NCI-H2081 treated with DMSO at 0.1 percent for 48 hours (cell line): ENCODE measurements at regions not wholly inside any gene's neighbourhood (a gene's known extent, or its start where the extent isn't known, plus 50 kb on each side); places are given as distances from the start of the nearest gene placed in this dataset.

Experiments used
- DNase-seq: peaks from one replicate; lab custom pipeline; 2025; lab: John Stamatoyannopoulos, UW

DNA sequence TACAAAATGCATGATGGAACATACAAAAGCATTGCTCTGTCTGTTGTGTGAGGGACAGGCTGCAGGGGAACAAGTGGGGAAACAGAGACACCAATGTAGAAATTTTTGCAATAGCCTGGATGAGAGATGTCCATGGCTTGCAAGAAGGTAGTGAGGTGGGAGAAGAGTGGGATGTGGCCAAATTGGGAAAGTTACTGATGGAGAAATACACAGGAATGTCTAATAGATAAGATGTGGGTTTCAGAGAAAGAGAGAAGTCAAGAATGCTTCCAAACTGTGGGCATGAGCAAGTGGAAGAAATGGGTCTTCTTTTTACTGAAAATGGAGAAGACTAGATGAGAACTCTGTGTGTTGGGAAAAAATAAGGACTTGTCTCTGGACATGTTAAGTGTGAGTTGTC lies 592.7 kb downstream of the TNS3 start:
- DNase-seq, result no peak

DNA sequence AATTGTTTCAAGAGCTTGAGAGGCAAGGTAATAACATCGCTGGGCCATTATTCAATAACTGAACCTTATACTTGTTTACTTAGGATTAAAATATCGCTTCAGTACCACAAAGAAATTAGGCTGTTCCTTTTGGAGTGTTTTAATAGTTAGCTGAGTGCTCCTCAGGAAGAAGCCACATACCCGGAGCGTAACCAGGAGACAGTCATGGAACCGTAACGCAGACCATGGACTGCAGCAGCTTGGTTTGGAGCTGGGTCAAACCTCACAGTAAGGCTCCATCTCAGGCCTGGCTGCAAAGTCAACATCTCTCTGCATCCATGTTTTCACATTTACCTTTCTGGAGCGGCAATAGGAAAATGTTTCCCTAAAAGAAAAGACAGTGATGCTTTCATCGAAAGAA lies 599.0 kb downstream of the TNS3 start:
- DNase-seq, result no peak

DNA sequence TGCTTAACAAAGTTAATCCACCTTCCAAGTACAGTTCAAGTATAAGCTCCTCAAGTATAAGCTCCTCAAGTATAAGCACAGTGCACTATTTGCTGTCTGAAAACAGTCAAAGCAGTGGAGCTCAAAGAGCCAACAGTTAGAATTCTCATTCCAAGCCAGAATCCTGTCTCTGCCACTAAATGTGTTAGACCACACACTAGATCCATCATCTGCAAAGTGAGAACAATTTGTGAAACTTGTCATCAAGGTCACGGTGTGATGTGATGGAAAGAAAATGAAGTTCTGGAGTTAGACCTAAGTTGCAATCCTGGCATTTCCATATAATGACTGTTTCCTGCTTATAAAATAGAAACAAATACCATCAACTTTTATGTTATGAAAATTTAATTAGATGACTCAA lies 602.5 kb downstream of the TNS3 start:
- no peak for DNase-seq

DNA sequence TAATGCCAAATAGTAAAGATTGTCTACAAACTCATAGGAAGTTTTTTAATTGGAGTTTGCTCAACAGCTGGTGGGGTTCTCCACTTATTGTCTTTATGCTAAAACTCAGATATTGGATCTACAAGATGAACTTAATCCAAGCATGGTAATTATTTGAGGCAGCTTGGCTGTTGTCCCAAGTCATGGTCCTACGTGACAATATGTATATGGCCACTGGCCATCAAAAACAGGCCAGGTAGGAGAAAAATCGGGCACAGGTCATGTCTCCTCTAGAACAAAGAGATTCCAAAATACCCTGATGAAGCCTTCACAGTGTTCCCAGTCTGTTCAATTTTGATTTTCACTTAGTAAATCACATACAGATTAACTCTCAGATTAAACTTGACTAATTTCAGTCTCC lies 606.4 kb downstream of the TNS3 start:
- no peak for DNase-seq

DNA sequence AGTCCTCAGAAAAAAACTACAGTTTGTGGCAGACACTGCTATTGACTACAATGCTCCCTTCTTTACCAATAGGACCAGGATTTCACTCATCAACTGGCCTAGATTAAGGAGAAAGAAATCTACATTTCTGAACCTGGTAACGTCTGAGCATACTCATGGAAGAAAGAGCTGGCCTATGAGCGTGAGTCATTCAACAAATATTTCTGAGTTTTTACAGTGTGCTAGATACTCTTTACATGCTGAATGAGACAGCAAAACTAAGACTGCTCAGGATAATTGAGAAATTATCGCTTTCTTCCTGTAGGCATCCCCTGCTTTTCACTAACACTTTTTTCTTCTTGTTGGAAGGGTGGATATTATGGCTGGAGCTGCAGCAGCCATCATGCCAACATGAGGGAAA lies 609.7 kb downstream of the TNS3 start:
- no peak for DNase-seq

DNA sequence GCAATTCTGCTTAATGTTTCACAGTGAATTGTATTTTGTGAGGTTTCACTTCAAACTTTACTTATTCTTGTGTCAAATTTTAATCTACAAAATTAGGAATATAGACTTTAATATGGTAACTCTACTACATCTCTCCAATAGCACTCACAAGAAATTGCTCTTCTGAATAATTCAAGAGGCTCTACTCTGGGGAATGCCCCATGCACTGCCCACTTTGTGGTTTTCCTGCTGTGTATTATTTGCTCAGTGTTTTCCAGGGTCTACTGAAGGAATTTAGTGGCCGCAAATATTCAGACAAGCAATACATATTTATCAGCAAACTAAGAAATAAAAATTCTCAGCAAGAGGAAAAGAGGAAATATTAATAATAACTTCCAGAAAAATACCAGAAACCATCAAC lies 611.4 kb downstream of the TNS3 start:
- DNase-seq, result no peak

DNA sequence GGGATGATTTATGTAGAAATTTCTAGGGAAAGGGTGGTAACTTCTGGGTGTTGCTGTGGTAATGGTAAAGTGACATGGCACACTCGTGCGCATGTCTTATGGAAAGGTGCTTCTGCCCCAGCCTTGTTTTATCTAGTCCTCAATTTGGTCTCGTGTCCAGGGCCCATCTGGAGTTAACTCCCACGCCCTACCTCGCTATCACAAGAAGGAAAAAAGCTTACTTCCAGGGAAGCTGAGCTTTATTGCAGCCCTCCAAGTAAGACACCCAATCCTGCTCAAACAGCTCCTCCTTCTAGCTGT lies 611.8 kb downstream of the TNS3 start:
- DNase-seq, result no peak

DNA sequence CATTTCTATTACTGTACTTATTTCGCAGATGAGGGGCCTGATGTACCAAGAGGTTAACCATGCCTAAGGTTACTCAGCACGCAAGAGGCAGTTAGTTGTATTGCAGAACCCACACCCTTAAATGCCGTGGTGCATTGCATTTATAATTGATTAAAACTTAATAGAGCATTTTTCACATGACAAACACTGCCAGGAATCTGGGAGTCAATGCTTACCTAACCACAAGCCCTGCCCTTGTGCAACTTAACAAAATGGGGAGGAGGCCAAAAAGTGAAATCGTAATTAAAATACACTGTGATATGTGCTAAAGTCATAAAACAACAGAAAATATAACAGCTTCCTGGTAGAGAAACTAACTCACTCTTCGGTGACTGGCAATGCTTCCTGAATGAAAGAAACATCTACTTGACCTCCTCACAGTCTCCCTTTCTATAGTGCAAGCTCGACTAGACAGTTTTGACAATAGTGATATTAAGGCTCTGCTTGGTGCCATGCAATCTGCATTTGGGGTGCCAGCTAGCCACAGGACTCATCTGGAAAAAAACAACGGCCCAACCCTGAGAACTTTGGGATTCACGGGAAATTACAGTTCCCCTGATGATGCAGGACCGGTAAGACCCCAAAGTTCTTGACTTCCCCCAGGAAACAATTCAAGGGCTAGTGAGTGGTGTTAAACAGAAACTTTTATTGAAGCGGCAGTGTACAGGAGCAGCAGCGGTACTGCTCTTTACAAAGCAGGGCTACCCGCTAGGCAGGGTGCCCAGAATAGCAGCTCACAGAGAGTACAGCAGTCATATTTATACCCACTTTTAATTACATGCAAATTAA lies 612.4 kb downstream of the TNS3 start:
- DNase-seq, result no peak

DNA sequence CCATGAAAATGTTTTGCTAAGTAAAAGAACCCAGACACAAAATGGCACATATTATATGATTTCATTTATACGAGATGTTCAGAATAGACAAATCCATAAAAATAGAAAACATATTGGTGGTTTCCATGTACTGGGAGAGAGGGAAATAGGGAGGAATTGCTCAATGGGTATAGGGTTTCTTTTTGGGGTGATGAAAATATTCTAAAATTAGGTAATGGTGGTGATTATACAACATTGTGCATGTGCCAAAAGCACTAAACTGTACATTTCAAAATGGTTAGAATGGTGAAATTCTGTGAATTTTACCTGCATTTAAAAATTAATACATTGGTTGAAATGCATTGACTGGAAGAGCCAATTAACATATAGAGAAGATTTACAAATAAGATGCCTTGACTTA lies 613.9 kb downstream of the TNS3 start:
- DNase-seq, result no peak

DNA sequence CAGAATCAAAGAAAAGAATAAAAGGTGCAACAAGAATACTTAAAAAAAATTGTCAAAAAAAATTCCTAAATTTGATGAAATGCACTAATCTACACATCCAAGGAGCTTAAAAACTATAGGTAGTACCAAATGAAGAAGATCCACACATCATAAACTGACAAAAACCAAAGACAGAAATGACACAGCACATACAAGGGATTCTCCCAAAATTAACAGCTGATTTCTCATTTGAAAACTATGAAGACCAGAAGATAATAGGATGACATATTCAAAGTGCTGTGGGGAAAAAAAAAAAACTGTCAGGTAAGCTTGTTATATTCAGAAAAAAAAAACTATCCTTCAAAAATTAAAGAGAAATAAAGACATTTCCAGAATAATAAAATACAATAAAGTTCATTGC lies 618.2 kb downstream of the TNS3 start:
- no peak for DNase-seq

DNA sequence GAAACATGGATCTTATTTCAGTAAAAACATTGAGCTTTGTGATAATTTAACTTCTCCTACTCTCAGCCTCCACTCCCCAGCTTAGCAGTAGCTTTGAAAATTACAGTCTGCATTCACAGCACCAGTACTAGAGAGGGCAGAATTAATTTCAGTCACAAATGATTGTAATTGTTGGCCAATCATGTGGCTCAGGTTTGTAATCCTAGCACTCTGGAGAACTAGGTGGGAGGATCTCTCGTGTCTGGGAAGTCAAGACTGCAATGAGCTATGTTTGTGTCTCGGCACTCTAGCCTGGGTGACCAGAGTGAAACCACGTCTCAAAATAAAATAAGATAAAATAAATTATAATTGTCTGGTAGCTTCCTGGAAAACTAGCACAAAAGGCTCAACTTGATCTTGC lies 620.9 kb downstream of the TNS3 start:
- no peak for DNase-seq

DNA sequence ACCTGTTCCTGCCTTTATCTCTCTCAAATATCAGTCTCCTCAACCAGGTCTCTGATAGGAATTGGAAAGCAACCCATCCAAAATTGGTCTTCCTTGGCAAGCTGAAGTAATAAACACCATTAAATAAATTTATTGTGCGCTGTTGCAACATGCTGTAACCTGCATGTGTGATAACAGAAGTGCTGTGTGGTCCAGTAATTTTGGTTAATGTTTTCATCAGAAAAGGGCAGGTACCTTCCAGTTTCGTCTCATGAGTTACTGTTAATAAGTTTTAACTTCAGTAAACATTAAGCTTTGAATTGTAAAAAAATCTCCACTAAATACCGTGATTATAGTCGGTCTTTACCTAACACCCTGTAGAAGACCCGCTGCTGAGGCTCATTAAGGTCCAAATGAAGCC lies 624.7 kb downstream of the TNS3 start:
- no peak for DNase-seq

DNA sequence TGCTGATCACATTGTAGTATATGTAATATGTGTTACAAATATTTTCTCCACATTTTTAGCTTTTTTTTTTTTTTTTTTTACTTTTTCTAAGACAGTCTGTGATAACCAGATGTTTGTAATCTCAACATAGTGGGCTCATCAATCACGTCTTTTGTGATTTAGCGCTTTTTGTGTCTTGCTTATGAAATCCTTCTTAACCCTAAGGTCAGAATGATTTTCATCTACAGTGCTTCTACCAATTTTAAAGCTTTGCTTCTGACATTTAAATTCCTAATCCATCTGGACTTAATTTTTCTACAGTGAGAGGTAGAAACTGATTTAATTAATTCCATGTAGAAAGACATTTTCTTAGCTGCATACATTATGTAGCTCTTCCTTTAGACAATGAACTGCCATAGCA lies 626.4 kb downstream of the TNS3 start:
- DNase-seq, result no peak

DNA sequence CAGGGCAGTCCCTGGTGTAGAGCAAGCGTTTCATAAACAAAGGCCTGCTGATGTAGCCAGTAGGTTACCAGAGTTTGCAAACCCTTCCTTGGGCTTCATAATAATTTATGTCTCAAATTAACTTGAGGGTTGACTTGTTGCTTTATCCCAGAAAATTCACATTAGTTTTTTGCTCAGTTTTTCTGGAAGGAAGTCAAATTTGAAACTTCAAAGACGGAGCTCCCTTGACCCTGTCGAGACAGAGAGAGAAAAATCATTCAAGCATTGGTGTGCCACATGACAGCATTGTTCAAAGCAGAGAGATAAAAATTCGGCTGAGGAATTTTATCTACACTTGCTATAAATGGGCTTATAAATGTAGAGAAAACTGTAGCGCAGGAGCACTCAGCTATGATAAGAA lies 627.7 kb downstream of the TNS3 start:
- DNase-seq, result no peak

DNA sequence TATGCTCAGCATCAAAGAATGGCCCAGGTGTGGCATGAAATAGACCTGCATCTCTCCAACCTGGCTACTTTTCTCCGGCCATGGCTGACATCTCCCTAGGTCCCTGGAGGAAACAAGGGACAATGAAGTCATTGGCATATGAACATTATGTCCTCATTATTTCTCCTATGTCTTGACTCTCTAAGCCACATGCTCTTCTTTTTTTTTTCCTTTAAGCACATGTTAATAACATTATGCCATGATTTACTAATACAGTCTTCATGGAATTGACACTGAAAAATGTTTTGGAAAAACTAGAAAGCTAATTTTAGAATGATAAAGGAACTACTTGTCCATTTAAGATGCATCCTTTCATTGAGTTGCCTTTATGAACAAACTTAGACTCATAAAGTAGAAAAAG lies 628.9 kb downstream of the TNS3 start:
- DNase-seq, result no peak

DNA sequence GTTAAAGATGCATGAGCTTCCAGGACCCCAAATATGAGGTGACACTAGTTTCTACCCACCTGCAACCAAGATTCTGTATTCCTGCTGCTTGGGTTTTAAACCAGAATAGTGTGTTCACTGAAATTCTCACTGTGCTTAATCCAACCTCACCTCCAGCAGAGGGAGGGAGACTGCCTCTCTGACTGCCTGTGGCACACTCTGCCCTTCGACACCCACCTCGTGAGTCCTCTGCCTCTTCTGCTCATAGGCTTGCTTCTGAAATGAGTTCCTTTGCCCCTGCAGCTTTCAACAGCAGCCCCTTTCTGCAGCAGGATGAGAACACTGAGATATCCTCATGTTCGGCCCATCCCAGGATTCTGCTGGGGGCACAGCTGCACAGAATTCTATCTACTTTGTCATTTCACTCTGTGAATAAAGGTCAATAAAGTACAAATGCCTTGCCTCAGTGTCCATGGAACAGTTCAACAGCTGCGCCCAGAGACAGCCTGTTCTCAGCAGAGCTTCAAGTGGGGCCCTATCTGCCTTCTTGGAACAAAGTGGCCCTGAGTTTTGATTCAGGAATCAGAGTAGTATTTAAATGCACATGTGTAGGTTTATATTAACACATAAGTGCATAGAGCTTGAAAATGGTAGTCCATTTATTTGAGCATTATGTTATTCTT lies 632.5 kb downstream of the TNS3 start:
- DNase-seq, result no peak

DNA sequence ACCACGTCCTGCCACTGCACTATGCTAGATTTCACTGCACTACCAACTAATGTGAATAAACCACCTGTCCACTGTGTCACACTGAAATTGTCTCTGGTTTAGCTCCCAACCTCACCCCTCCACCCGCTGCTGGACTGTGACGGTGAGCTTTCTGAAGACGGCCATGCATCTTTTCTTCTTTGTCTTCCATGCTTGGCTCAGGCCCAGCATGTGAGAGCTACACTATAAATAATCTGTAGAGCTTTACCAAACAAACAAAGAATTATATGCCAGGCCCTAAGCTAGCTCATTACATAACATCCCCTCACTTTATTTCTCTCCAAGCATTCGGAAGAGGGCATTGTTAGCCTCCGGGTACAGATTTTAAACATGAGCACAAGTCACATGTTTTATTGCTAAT lies 633.2 kb downstream of the TNS3 start:
- no peak for DNase-seq

DNA sequence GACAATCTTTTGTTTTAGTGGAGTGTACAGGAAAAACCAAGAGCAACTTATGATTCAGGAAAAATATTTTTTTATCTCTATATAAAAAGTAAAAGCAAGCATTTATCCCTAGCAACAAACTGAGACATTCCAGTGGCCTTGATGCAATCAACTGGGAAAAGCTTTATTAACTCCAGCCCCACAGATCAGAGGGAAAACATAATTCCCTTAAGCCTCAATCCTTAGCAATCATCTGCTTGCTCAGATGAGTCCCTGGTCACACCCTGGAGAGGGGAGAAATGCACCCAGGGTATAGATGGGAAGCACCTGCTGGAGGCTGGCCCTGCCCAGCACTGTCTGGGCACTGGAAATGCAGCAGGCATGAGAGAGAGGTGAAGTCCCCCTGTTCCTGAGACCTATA lies 636.6 kb downstream of the TNS3 start:
- DNase-seq, result no peak

DNA sequence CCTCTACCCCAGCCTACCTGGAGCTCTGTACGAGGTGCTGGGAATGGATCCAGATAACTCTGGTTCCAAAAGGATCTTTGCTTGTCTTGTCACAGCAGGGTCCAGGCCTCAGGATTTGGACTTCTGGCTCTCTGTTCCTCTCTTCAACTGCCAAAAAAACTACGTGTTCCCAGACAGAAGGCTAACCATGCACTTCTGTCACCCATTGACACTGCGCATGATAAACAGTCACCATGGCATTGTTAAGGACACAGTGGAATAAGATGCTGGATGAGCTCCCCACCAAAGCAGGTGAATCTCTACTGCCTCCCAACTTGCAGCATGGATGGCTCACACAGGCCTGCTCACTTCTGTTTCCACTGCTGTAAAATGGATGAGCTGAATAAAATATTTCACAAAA lies 637.9 kb downstream of the TNS3 start:
- no peak for DNase-seq

DNA sequence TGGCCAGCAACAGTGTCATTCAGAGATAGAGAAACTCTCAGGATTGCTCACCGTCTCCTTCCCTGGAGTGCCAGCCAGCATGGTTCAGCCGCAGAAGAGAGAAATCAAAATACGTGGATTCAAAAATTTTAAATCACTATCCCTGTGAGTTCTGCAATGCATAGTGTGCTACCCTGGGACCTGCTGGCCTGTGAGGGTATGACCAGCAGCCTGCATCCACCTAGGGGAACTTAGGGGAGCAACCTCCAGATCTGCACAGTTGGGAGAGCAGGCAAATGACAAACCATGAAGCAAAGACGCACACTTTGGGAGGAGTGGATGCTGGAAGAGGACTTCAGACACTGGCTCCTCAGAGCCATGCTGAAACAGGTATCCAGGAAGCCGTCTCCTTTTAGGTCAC lies 639.3 kb downstream of the TNS3 start:
- DNase-seq, result no peak

DNA sequence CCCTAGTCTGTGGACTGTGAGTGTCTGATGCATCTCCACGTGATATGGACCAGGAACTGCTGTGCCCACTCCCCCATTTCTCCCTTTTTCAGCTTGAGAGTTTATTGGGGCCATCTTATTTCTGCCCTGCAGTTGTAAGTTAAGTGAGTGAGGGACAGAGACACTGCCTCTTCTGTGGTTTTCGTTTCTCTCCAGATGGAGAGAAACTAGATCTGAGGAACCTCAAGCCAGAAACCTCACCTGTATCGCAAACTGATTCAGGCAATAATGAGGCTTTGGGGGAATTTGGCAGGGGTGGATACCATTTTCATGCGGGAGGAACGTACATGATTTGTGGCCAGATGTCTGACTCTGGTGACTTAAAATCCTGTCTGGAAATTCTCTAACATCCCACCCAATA lies 641.7 kb downstream of the TNS3 start:
- DNase-seq, result no peak

DNA sequence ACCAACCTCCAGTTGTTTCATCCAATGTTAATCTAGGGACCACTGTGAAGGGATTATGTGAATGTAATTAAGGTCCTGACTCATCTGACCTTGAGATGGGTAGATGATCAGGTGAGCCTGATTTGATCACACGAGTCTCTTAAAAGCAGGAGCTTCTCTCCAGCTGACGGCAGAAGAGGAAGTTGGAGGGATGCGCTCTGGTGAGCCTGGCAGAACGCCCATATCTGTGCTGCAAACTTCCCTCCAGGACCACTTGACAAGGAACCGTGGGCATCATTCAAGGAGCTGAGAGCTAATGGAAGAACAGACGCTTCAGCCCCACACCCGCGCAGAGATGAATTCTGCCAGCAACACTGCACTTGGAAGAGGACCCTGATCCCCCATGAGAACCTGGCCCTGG lies 642.4 kb downstream of the TNS3 start:
- no peak for DNase-seq

DNA sequence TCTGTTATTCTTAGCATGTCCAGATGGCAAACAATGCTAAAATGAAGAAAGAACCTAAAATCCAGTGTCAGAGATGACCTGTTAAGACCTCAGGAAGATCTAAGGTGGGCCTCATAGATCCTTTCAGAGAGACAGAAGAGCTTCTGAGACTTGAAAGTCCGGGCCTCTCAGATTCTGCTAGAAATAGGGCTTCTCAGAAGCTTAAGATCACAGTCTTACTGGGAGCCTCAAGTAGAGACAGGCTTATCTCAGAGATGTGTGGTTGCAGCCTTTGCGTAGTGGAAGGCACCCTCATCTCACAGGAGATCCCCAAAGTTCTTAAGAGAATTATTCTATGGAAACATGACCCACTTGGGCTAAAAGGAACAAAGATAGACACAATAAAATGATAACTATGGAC lies 642.8 kb downstream of the TNS3 start:
- no peak for DNase-seq

DNA sequence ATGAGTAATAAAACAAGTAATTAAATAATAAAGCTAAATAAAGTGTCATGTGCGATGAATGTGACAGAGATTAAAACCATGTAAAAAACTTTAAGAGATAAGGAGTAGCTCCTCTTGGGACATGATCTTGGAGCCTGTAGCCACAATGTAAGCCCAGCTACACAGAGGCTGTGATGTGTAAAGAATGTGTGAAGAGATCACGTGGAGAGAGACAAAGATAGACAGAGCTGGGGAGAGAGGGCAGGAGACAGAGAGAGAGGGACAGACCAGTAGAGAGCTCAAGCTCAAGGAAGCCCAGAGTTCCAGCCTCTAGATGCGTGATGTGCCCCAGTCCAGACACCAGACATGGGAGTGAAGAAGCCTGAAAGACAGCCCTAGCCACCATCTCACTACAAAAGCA lies 644.1 kb downstream of the TNS3 start:
- DNase-seq, result no peak
